ENCODE measurements at regions not wholly inside any gene's neighbourhood (a gene's known extent, or its start where the extent isn't known, plus 50 kb on each side); places are given as distances from the start of the nearest gene placed in this dataset.
"Not testable (repeated sequence)": the region's sequence is repeated elsewhere in the genome, so short reads cannot be mapped to it uniquely, and the experiment has no call there.

GRCh38 chr9:73095425-73095824, 56.2 kb upstream of the ANXA1 start:
- TF ChIP-seq POU2F2 (IDR thresholded peaks at IDR 0.05; ENCODE audit: low read depth, low read length) (no peak), POLR2A (IDR thresholded peaks at IDR 0.05; ENCODE audit: low read depth, low read length) (no peak), POLR2AphosphoS5 (IDR thresholded peaks at IDR 0.05; ENCODE audit: low read depth, low read length) (no peak), TAF1 (IDR thresholded peaks at IDR 0.05; ENCODE audit: low read depth, low read length) (no peak), SPI1 (IDR thresholded peaks at IDR 0.05; ENCODE audit: low read depth, low read length) (no peak)
- no peak for FAIRE-seq

GRCh38 chr9:73093740-73094379, 57.8 kb upstream of the ANXA1 start:
- TF ChIP-seq POLR2AphosphoS5 (IDR thresholded peaks at IDR 0.05; ENCODE audit: low read depth, low read length) (no peak), SPI1 (IDR thresholded peaks at IDR 0.05; ENCODE audit: low read depth, low read length) (no peak), PAX5 (IDR thresholded peaks at IDR 0.05; ENCODE audit: insufficient read depth, low read length, severe bottlenecking) (no peak), POU2F2 (IDR thresholded peaks at IDR 0.05; ENCODE audit: low read depth, low read length) (no peak), POLR2A (IDR thresholded peaks at IDR 0.05; ENCODE audit: low read depth, low read length) (no peak), TAF1 (IDR thresholded peaks at IDR 0.05; ENCODE audit: low read depth, low read length) (no peak)
- DNase-seq (ENCODE audit: insufficient read length, low spot score) = no peak
- no peak for FAIRE-seq

More at GRCh38 chr9:73095425-73095824, 56.2 kb upstream of the ANXA1 start:
- no peak for DNase-seq (ENCODE audit: insufficient read length, low spot score)

GRCh38 chr9:73093016-73093739, 58.5 kb upstream of the ANXA1 start:
- no peak for DNase-seq (ENCODE audit: insufficient read length, low spot score)
- TF ChIP-seq POLR2A (IDR thresholded peaks at IDR 0.05; ENCODE audit: low read depth, low read length) (no peak), SPI1 (IDR thresholded peaks at IDR 0.05; ENCODE audit: low read depth, low read length) (no peak), TAF1 (IDR thresholded peaks at IDR 0.05; ENCODE audit: low read depth, low read length) (no peak), PAX5 (IDR thresholded peaks at IDR 0.05; ENCODE audit: insufficient read depth, low read length, severe bottlenecking) (no peak), POLR2AphosphoS5 (IDR thresholded peaks at IDR 0.05; ENCODE audit: low read depth, low read length) (no peak), POU2F2 (IDR thresholded peaks at IDR 0.05; ENCODE audit: low read depth, low read length) (no peak)
- peak; percentile 28 for FAIRE-seq

GRCh38 chr9:73091909-73092308, 59.8 kb upstream of the ANXA1 start:
- FAIRE-seq (no peak), DNase-seq (ENCODE audit: insufficient read length, low spot score) (no peak)
- TF ChIP-seq POLR2AphosphoS5 (IDR thresholded peaks at IDR 0.05; ENCODE audit: low read depth, low read length) (no peak), SPI1 (IDR thresholded peaks at IDR 0.05; ENCODE audit: low read depth, low read length) (no peak)

- DNase-seq (ENCODE audit: insufficient read length, low spot score) (no peak), FAIRE-seq (no peak)
- TF ChIP-seq POLR2A (IDR thresholded peaks at IDR 0.05; ENCODE audit: low read depth, low read length) (no peak), SPI1 (IDR thresholded peaks at IDR 0.05; ENCODE audit: low read depth, low read length) (no peak), TAF1 (IDR thresholded peaks at IDR 0.05; ENCODE audit: low read depth, low read length) (no peak), POU2F2 (IDR thresholded peaks at IDR 0.05; ENCODE audit: low read depth, low read length) (no peak), POLR2AphosphoS5 (IDR thresholded peaks at IDR 0.05; ENCODE audit: low read depth, low read length) (no peak), PAX5 (IDR thresholded peaks at IDR 0.05; ENCODE audit: insufficient read depth, low read length, severe bottlenecking) (no peak)
Measured at GRCh38 chr9:73090214-73090613, 61.5 kb upstream of the ANXA1 start.

GRCh38 chr9:73089304-73089985, 62.2 kb upstream of the ANXA1 start:
- DNase-seq (ENCODE audit: insufficient read length, low spot score) (no peak), FAIRE-seq (peak; percentile 9)
- TF ChIP-seq TAF1 (IDR thresholded peaks at IDR 0.05; ENCODE audit: low read depth, low read length) (no peak), SPI1 (IDR thresholded peaks at IDR 0.05; ENCODE audit: low read depth, low read length) (no peak), POLR2AphosphoS5 (IDR thresholded peaks at IDR 0.05; ENCODE audit: low read depth, low read length) (no peak), PAX5 (IDR thresholded peaks at IDR 0.05; ENCODE audit: insufficient read depth, low read length, severe bottlenecking) (no peak), POLR2A (IDR thresholded peaks at IDR 0.05; ENCODE audit: low read depth, low read length) (no peak), POU2F2 (IDR thresholded peaks at IDR 0.05; ENCODE audit: low read depth, low read length) (no peak)

- not testable (repeated sequence) for DNase-seq (ENCODE audit: insufficient read length, low spot score); FAIRE-seq
Measured at GRCh38 chr9:73087876-73088275, 63.8 kb upstream of the ANXA1 start.

- FAIRE-seq = no peak
- TF ChIP-seq POU2F2 (IDR thresholded peaks at IDR 0.05; ENCODE audit: low read depth, low read length) (no peak), POLR2A (IDR thresholded peaks at IDR 0.05; ENCODE audit: low read depth, low read length) (no peak), PAX5 (IDR thresholded peaks at IDR 0.05; ENCODE audit: insufficient read depth, low read length, severe bottlenecking) (no peak), SPI1 (IDR thresholded peaks at IDR 0.05; ENCODE audit: low read depth, low read length) (no peak), TAF1 (IDR thresholded peaks at IDR 0.05; ENCODE audit: low read depth, low read length) (no peak), POLR2AphosphoS5 (IDR thresholded peaks at IDR 0.05; ENCODE audit: low read depth, low read length) (no peak)
- no peak for DNase-seq (ENCODE audit: insufficient read length, low spot score)
Measured at GRCh38 chr9:73083519-73083918, 68.1 kb upstream of the ANXA1 start.

GRCh38 chr9:73081979-73082657, 69.5 kb upstream of the ANXA1 start:
- TF ChIP-seq TAF1 (IDR thresholded peaks at IDR 0.05; ENCODE audit: low read depth, low read length) = no peak
- no peak for TF ChIP-seq POLR2A (IDR thresholded peaks at IDR 0.05; ENCODE audit: low read depth, low read length)
- TF ChIP-seq POU2F2 (IDR thresholded peaks at IDR 0.05; ENCODE audit: low read depth, low read length) = no peak
- no peak for DNase-seq (ENCODE audit: insufficient read length, low spot score)
- FAIRE-seq = no peak
